Large intestine (tissue), 3 donors: ENCODE measurements at regions not wholly inside any gene's neighbourhood (a gene's known extent, or its start where the extent isn't known, plus 50 kb on each side); places are given as distances from the start of the nearest gene placed in this dataset.

ENCODE experiments used
- DNase-seq, 2 donors: peaks; one replicate each; pipeline versions ENCODE4 v3.0.0 to v3.0.0-alpha.2; 2013
- H3K27ac ChIP-seq: one replicate; pipeline ENCODE4 v1.5.1; 2013; ENCODE audit warnings: low read length
- H3K27me3 ChIP-seq: 2 replicates; pipeline ENCODE4 v1.6.1; 2013; ENCODE audit warnings: low read length; ENCODE audit not compliant: control insufficient read depth, insufficient read depth
- H3K36me3 ChIP-seq: 2 replicates; pipeline ENCODE4 v1.6.1; 2013; ENCODE audit warnings: low read length; ENCODE audit not compliant: control insufficient read depth, insufficient read depth
- H3K4me1 ChIP-seq: one replicate; pipeline ENCODE4 v1.6.1; 2013; ENCODE audit warnings: low read length; ENCODE audit not compliant: control insufficient read depth, insufficient read depth
- H3K4me3 ChIP-seq: one replicate; pipeline ENCODE4 v1.5.1; 2013; ENCODE audit warnings: low read length
- H3K9me3 ChIP-seq: one replicate; pipeline ENCODE4 v1.6.1; 2013; ENCODE audit warnings: mild to moderate bottlenecking, low read depth, low read length, moderate library complexity; ENCODE audit not compliant: control insufficient read depth
- WGBS: methylation state at CpG from one replicate; pipeline ENCODE4 v1.1.5; 2013; ENCODE audit warnings: low lambda C conversion rate; ENCODE audit not compliant: insufficient coverage; 5-methylcytosine and 5-hydroxymethylcytosine counted together

DNA sequence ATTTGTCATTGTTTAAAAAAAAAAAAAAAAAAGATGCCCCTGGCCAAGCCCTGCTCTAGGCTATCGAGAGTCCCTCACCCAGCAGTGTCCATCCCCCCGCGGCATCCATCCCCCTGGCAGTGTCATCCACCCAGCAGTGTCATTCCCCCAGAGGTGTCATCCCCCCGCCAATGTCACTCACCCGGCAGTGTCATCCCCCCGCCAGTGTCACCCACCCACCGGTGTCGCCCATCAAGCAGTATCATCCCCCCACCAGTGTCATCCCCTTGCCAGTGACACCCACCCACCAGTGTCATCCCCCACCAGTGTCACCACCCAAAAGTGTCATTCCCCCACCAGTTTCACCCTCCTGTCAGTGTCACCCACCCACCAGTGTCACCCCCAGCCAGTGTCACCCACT lies 99.3 kb upstream of the PRR20G start:
- no CpG with 5 or more reads among the region's 8 CpGs for WGBS
- no peak overlapping the region for H3K27ac ChIP-seq
- H3K4me1 ChIP-seq = no peaks in the 10 kb centered on the region
- no peak overlapping the region for H3K4me3 ChIP-seq
- H3K27me3 ChIP-seq = peaks cover 6% of the 10 kb centered on the region
- DNase-seq = no peak
- no peaks in the 10 kb centered on the region for H3K9me3 ChIP-seq
- no peaks in the 10 kb centered on the region for H3K36me3 ChIP-seq

DNA sequence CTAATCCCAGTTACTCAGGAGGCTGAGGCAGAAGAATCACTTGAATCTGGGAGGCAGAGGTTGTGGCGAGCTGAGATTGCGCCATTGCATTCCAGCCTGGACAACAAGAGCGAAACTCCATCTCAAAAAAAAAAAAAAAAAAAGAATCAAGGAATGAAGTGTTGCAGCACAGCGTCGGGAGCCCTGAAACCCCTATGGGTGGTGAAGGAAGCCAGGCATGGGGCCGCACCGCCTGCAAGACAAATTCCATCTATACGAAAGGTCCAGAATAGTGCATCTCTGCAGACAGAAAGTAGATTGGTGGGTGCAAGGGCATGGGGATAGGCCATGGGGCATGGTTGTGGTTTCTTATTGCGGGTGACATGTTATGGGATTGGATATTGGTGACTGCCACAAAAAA lies 98.6 kb upstream of the PRR20G start:
- Histone ChIP-seq H3K9me3 (no peaks in the 10 kb centered on the region), H3K27ac (no peak overlapping the region), H3K4me1 (no peaks in the 10 kb centered on the region), H3K4me3 (no peak overlapping the region), H3K36me3 (no peaks in the 10 kb centered on the region), H3K27me3 (peaks cover 6% of the 10 kb centered on the region)
- DNase-seq = no peak
- WGBS = 86% methylated on average over 1 of the region's 9 CpGs

DNA sequence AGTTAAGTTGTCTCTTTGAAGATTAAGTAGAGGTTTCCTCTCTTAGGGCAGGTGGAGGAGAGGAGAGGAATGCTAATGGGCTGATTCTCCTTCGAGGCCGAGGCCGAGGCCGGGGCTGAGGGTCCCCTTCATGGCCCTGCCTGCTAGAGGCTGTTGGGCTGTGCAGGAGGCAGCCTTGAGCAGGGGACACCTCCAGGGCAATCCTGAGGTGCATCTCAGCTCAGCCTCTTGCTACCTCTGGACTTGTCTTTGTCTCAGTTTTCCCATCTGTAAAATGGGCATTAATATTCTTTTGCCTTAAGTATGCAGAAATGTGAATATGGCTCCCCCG lies 97.7 kb upstream of the PRR20G start:
- Histone ChIP-seq H3K27me3 (peaks cover 6% of the 10 kb centered on the region), H3K9me3 (no peaks in the 10 kb centered on the region), H3K4me3 (no peak overlapping the region), H3K27ac (no peak overlapping the region), H3K4me1 (no peaks in the 10 kb centered on the region), H3K36me3 (no peaks in the 10 kb centered on the region)
- DNase-seq = no peak
- WGBS = no CpG with 5 or more reads among the region's 5 CpGs

DNA sequence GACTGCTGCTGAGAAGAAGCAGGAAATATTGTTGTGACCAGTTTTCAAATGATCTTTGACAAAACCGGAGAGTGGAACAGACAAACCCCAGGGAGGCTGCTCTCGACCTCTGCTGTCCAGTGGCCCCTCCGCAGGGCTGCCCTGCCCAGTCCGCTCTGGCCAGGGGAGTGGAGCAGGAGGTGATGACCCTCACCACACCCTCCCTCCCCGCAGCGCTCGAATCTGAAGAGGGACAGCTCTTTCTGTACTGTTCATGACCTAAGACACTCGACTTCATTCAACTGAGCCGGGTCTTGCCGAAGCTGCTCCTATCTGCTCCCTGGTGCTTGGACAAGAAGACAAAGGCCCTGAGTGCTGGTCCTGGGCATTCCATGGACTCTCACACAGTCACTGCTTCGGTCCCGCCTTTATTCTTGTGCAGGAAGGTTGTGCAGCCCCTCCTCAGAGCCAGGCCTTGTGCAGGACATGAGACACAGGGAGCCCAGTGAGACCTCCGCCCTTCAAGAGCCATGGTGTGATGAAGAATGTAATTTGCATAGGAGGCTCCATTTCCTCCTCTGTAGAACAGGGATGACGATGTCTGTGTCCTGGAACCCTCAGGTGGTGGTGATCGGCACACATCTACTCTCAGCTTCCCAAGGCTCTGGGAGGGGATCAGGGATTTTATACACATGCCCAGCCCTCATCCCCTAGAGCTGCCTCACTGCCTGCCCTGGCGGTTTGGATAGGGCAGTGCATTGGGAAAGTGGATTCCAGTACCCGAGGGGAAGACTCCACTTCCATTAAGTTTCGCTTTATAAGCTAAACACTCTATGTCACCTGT lies 97.1 kb upstream of the PRR20G start:
- no peak for DNase-seq
- Histone ChIP-seq H3K4me1 (no peaks in the 10 kb centered on the region), H3K27me3 (peaks cover 6% of the 10 kb centered on the region), H3K4me3 (no peak overlapping the region), H3K36me3 (no peaks in the 10 kb centered on the region), H3K27ac (no peak overlapping the region), H3K9me3 (no peaks in the 10 kb centered on the region)
- WGBS = no CpG with 5 or more reads among the region's 18 CpGs

DNA sequence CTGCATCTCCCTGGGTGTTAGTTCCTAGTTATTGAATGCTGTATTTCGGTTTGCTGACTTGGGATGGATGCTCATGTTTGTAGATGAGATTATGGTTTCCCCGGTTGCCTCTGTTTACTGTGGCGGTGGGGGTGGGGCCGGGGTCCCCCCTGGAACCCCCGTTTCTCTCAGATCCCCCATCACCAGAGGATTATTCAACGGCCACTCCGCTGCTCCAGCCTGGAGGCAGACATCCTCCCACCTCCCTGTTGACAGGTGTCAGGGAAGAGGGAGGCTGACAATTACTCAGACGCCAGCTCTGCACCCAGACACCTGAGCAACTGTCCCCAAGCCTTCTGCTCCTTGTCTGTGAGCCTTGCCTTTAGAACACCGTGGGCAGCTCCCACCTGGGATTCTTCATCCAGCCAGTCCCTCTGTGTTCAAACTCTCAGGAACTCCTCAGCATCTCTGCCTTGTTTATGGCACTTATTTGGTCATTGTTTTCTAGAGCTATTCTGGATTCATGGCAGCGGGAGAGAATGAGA lies 95.9 kb upstream of the PRR20G start:
- no CpG with 5 or more reads among the region's 10 CpGs for WGBS
- H3K9me3 ChIP-seq = no peaks in the 10 kb centered on the region

DNA sequence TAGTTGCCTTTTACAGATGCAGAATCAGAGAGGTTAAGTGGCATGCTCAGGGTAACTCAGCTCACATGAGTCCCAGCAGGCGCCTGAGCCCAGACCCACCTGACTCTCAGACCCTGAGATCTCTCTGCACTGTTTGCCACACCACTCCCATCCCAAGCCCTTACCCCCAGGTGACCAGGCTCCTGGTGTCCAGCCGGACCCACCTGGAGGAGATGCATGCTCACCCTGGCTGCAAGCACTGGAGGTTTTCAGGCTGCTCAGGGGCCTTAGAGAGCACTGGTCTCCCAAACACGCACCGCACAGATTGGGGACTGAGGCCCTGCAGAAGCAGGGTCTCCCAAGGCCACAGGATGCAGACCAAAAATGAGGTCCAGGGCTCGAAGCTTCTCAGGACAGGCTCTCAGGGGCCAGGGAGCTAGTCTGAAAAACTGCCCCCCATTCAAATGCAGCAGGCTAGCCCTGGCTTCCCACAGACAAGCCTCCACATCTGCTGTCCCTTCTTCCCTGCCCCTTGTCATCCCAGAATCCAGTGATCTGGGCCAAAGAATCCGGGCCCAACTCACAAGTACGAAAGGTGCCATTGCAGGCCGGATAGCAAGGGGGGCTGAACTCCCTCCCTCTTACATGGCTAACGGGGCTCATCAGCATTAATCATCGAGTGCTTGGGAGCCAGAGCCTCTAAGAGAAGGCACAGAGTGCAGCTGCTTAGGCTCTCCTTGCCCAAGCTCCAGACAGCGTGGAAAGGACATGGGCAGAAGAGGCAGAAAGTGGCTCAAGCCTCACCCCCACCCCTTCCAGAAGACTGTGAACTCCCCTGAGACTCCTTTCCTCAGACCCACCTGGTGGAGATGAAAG lies 90.2 kb upstream of the PRR20G start:
- Histone ChIP-seq H3K27ac (no peak overlapping the region), H3K4me1 (no peaks in the 10 kb centered on the region), H3K9me3 (peaks cover 3% of the 10 kb centered on the region), H3K27me3 (peaks cover 4% of the 10 kb centered on the region), H3K36me3 (no peaks in the 10 kb centered on the region), H3K4me3 (no peak overlapping the region)
- DNase-seq = no peak
- WGBS = 60% methylated on average over 1 of the region's 11 CpGs

More for the DNA sequence above, 95.9 kb upstream of the PRR20G start:
- no peak for DNase-seq
- Histone ChIP-seq H3K4me3 (no peak overlapping the region), H3K4me1 (no peaks in the 10 kb centered on the region), H3K27ac (no peak overlapping the region), H3K27me3 (peaks cover 6% of the 10 kb centered on the region), H3K36me3 (no peaks in the 10 kb centered on the region)

DNA sequence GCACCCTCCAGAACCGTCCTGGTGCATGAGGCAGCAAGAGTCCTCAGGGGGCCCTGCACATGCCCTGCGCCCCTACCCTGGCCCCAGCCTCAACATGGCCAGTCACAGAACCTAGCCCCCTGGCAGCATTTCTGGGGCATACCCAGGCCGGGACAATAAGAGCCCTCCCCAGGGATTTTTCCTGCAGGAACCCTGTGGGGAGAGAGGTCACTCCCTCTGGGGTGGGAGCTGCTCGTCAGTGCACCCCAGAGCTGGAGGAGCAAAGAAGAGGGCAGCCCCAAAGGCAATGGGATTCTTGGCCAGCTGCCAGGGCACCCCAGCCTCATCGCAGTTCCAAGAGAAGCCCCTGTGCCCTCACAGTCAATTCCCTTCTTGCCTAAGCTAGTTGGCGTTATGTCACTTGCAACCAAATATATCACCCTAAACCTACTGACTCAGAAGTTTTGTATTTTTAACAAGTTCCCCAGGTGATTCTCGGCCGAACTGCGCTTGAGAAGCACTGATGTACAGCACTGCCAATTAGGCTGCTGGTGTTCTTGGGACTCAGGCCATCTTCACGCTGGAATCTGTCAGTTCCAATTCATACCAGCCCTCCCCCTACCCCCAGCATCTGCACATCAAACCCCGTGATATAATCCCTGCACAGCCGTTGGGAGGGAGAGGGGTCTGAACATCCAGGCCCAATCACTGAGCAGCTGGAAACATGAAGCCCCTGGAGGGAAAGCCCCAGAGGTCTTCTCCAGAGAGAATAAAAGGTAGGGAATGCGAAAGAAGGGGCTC lies 87.5 kb upstream of the PRR20G start:
- H3K27ac ChIP-seq = no peak overlapping the region
- H3K4me3 ChIP-seq = no peak overlapping the region
- no peak for DNase-seq
- H3K9me3 ChIP-seq = peaks cover 3% of the 10 kb centered on the region
- H3K4me1 ChIP-seq = no peaks in the 10 kb centered on the region
- H3K36me3 ChIP-seq = no peaks in the 10 kb centered on the region
- peaks cover 4% of the 10 kb centered on the region for H3K27me3 ChIP-seq
- 80% methylated on average over 1 of the region's 13 CpGs for WGBS

DNA sequence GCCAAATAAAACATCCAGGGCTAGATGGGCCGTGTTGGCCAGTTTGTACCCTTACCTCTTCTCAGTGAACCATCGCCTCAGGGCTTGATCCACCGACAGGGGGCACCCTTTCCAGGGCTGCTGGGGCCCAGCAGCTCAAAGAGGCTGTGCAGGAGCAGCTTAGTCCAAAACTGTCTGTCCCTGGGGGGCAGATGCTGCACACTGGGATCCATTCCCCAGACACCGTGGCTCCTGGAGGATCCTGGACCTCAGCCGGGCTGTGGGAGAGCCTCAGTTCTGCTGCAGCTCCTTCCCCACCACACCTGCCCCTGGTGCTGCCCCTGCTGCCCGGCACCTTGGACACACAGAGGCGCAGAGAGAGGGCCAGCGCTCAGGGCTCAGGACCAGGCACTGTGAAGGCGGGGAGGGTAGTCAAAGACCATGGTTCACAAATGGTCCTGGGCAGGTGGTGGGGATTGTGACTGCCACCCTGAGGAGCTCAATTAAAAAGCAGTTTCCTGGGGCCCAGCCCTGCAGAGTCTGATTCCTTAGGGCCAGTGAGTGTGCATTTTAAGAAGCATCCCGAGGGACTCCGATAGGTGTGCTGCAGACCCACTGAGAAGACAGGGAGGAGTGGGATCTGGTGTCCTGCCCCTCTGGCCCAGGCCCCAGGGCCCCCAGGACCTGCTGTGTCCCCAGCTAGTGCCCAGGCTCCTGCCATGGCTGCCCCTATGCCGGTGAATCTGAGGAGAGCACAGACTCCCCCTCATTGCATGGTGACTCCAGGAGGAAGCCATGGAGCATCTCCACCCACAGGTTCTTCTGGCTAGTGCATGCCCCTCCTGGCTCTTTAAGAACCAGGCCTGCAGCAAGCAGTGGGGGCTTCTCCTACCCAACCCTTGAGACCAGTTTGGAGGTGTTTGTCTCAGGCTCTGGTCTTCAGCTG lies 86.5 kb upstream of the PRR20G start:
- no peaks in the 10 kb centered on the region for H3K36me3 ChIP-seq
- no peak overlapping the region for H3K27ac ChIP-seq
- H3K4me1 ChIP-seq = no peaks in the 10 kb centered on the region
- H3K9me3 ChIP-seq = peaks cover 3% of the 10 kb centered on the region
- no CpG with 5 or more reads among the region's 12 CpGs for WGBS
- H3K27me3 ChIP-seq = peaks cover 4% of the 10 kb centered on the region
- H3K4me3 ChIP-seq = no peak overlapping the region
- DNase-seq = no peak

DNA sequence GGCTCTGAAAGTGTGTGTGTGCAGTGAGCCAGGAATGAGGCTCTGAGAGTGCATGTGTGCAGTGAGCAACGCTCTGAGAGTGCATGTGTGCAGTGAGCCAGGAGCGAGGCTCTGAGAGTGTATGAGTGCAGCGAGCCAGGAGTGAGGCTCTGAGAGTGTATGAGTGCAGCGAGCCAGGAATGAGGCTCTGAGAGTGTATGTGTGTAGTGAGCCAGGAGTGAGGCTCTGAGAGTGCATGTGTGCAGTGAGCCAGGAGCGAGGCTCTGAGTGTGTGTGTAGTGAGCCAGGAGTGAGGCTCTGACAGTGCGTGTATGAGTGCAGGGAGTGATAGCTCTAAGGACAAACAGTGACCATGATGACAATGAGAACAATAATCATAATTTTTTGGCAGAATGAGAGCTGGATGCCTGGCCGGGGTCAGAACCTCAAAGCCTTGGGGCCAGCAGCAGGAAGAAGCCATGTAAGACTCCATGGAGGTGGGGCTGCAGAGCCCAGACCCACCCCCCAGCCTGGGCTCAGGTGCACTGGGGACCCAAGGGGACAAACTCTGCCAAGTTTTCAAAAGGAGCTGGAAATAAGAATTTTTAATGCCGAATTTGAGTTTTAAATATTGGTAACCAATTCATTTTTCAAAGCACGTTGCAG lies 85.7 kb upstream of the PRR20G start:
- no peaks in the 10 kb centered on the region for H3K4me1 ChIP-seq
- H3K36me3 ChIP-seq = no peaks in the 10 kb centered on the region
- peaks cover 3% of the 10 kb centered on the region for H3K9me3 ChIP-seq
- peaks cover 7% of the 10 kb centered on the region for H3K27me3 ChIP-seq
- no peak for DNase-seq
- no peak overlapping the region for H3K27ac ChIP-seq
- H3K4me3 ChIP-seq = no peak overlapping the region
- no CpG with 5 or more reads among the region's 9 CpGs for WGBS
